CD4-positive, alpha-beta T cell treated with Interleukin-12 subunit alpha and Interleukin-12 subunit beta, for 1 hour (primary cell): ENCODE measurements at regions not wholly inside any gene's neighbourhood (a gene's known extent, or its start where the extent isn't known, plus 50 kb on each side); places are given as distances from the start of the nearest gene placed in this dataset.

Experiments
- DNase-seq: peaks from one replicate; pipeline ENCODE4 v3.0.0-alpha.2; 2020

DNA sequence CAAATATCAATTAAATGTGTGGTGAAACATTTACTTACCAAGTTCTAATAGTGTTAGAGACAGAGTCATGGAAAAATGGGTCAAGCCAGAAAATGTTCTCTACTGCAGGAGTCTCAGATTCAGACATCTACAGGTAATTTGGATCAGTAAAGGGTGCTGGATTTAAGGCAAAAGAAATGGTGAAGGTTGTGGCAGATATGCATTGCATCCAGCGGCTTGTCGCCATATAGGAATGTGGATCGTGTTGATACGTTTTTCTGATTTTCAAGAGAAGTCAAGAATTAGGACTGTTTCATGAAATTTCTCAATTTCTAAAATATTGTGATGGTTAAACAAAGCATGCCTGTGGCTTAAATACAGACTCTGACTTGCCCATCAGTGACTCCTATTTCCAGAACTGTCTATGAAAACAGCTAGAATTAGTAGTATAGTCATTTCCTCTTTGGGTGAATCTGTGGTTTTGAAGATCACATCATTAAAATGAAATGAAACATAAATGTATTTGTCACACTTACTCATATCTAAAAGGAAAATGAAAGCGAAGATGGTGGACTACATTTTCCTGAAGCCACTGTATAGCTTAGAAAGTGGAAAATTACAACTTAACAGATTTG, 110.1 kb upstream of the VEGFC start:
- no peak for DNase-seq

GRCh38 chr4:176906709-176907108, 114.0 kb upstream of the VEGFC start:
- no peak for DNase-seq

- DNase-seq, result no peak
These were observed 117.9 kb upstream of the VEGFC start for GRCh38 chr4:176910646-176911045.

DNA sequence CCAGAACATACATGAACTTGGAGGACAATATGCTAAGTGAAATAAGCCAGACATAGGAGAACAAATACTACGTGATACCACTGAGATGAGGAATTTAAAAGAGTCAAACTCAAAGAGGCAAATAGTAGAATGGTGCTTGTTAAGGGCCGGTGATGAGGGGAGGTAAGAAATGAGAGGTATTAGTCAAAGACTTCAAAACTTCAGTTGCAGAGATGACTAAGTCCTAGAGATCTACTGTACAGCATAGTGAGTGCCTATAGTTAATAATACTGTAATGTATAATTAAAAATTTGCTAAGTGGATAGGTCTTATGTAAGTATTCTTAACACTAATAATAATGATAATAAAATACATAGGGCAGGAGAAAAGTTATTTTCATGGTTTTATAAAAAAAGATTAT, 126.9 kb upstream of the VEGFC start:
- DNase-seq, result no peak

DNA sequence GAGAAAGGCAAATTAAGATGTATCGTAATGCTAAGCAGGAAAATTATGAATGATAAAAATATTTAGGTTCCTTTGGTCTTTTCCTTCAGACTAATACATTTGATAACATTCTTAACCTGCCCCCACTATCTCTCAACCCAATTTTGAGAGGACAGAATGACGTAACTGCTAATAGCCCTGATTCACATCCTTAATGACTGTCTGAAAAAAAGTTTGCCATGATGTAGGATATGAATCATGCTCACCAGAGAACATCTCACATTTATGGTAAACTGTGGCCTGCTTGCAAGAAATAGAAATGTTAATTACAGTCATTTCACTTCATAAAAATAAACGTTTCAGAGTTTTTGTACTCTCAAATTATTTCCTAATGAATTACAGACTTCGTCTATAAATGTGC, 128.0 kb upstream of the VEGFC start:
- DNase-seq, result no peak

DNA sequence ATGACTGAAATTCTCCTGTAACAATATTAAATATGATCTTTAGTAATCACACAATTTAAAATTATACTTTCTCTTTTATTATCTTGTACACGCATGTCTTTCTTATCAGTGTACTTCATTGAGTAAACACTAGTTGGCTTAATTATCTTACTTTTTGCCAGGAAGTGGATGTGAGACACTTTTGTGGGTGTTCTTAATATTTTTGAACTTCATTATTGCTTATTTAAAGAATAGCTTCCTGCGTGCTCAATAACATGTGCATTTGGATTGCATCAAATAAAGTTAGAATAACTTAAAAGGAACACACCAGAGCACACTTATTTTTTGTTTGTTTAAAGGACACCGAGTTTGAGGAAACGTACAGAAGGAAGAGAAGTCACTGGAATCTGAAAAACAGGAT, 128.5 kb upstream of the VEGFC start:
- DNase-seq, result no peak

DNA sequence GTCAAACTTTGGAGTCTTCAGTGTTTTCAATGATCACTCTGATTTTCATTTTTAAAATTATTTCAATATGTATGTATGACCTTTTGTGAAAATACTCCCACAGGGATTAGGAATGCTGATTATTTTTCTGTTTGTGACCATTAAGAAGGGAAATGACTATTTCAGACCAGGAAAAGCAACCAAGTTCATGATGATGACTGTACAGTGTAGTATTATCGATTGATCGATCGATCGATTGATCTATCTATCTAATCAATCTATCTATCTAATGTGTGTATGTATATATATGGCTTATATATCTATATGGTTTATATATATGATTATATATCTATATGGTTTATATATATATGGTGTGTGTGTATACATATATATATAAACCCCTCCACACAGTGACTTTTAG, 131.5 kb upstream of the VEGFC start:
- DNase-seq, result no peak

GRCh38 chr4:176925962-176926361, 133.2 kb upstream of the VEGFC start:
- DNase-seq, result no peak

- no peak for DNase-seq
These were observed 134.4 kb upstream of the VEGFC start for GRCh38 chr4:176927117-176927516.

DNA sequence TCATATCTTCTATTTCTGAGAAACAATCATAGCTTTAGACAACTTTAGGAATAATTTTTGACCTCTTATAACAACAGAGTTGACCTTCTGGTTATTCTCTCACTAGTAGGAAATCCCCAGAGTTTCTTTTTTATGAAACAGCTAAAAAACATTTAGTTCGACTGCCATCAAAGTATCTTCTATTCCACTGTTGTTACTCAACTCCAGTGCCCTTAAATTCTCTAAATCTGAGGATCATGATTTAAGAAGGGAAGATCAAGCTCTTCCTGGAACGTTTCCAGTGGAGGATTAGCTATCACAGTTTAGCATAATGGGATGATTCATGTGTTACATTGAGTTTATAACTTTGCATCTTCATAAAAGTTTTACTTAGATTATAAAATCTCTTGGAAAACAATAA, 134.9 kb upstream of the VEGFC start:
- no peak for DNase-seq

DNA sequence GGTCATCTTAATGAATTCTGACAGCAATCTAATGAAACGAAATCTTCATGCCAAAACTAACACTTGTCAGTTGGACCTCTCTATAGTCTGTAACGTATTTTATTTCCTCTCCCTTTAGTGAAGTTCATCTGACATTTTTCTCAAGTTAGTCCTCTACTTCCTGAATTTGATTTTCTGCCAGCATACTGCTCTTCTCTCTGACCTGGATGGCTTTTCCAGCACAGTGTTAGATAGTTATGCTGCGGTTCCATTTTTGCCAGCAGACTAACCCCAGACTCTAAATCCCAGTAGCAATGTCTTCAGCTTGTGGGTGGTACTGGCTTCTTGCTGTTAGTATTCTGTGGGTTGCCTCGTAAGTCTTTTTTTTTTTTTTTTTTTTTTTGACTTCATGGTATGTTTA, 146.7 kb upstream of the VEGFC start:
- no peak for DNase-seq

DNA sequence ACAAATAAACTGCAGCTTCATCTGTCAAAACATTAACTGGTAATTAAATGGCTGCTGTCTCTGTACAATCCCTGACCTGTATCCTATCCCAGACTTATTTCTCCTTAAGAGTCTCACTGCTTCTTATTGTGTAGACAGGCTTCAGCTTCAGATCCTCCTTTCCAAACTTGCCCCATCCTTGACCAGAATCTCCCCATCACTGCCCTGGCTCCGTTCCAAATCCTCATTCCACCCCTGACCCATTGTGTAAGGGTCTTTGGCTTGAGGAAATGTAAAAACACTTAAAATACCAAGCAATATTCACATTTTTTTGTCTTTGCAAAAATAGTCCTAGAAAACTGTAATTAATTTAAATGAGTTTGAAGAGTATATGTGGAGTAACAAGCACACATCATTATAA, 152.6 kb upstream of the VEGFC start:
- DNase-seq, result no peak

DNA sequence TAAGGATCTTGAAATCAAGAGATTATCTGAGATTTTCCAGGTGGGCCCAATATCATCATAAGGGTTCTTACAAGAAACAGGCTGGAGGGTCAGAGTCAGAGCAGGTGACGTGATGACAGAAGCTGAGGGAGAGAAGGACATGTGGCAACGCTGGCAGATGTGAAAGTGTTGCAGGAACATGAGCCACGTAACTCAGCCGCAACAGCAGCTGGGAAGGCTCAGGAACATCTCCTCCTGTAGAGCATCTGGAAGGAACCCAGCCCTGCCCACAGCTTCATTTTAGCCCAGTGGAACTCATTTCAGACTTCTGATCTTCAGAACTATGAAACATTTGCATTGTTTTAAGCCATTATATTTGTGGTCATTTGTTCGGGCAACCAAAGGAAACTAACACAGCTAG, 156.3 kb upstream of the VEGFC start:
- DNase-seq, result no peak

DNA sequence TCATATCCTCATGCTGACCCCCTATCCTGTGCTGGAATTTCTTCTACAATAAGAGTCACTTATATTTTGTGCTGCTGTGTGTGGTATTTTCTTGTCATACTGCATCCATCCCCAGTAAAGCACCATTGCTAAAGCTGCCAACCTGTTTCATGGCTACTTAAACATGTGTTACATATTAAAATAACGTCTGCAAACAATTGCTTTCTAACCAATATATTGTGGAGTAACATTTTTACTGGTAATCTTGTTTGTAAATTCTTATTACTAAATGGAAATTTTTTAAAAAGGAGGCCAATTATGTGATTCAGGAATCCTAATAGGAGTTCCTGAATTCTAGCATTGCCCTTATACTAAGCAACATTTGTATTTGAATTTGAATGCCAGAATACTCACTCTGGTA, 160.3 kb upstream of the VEGFC start:
- no peak for DNase-seq

- DNase-seq, result no peak
These were observed 164.8 kb upstream of the VEGFC start for GRCh38 chr4:176957353-176958118.

DNA sequence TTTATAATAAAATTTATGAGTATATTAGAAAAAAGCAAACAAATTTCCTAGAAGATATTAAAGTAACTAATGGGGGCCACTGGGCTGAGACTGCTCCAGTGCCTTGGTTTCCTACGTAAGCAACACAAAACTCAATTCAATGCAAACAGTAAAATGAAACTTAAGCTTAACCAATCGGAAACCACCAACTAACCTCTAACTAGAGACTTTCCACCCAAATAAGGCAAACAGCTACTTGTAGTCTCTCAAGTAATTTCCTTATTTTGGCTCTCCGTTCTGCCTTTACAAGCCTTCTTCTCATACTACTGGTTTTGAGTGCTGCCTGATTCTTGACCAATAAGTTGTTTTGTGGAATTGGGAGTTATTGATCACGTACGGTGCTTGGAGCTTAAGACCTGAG, 167.3 kb upstream of the VEGFC start:
- no peak for DNase-seq

- DNase-seq, result no peak
These were observed 170.4 kb upstream of the VEGFC start for GRCh38 chr4:176963121-176963520.

GRCh38 chr4:176964116-176964691, 171.5 kb upstream of the VEGFC start:
- DNase-seq, result no peak

- no peak for DNase-seq
These were observed 174.9 kb upstream of the VEGFC start for GRCh38 chr4:176967586-176967985.

DNA sequence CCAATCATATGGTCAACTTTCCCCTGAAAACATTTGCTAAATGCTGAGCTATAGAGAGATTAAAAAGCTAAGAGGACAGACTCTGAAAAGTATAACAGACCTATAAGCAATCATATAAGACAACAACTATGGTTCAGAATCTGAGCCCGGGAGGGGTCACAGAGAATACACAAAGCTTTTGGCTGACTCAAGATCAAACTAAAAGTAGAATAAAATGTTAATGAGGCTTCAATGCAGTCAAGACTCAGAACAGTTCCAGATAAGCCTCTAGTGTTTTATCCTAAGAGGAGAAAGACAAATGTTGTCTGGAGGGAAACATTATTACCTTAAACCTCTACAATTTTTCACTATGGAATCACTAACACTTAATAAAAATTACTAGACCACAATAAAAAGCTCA, 175.4 kb upstream of the VEGFC start:
- DNase-seq, result no peak

- DNase-seq, result no peak
These were observed 176.3 kb upstream of the VEGFC start for GRCh38 chr4:176969011-176969410.

- DNase-seq, result no peak
These were observed 178.1 kb upstream of the VEGFC start for GRCh38 chr4:176970853-176971252.

DNA sequence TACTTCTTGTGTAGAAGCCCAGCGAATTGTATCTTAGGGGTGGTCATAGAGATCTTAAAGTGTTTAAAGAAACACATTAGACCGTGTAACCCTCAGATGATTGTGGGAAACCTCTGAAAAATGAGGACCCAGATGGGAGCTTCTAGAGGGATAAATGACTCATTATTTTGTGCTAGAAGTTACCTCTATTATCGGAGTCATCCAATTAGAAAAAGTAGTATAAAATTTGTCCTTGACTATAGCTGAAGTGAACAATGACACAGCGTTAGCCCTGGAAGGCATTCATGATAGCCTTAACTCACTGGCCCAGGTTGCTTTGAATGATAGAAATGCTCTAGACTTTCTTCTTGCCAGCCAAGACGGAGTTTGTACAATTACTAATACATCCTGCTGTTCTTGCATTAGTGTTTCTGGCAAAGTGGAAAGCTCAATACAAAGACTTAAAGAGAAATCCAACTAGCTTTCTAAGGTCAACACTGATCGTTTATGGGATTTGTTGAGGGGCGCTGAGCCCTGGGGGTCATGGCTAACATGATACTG, 178.9 kb upstream of the VEGFC start:
- DNase-seq, result no peak

- no peak for DNase-seq
These were observed 186.7 kb upstream of the VEGFC start for GRCh38 chr4:176979416-176979815.
